Right lobe of liver (tissue), 6 donors: ENCODE measurements at regions not wholly inside any gene's neighbourhood (a gene's known extent, or its start where the extent isn't known, plus 50 kb on each side); places are given as distances from the start of the nearest gene placed in this dataset.

Source experiments
- ATAC-seq, 4 donors: fragments of 200-7000 bp; cut with Tn5 transposase; one replicate each; pipeline ENCODE4 v1.9.1; 2020; ENCODE audit warnings: mild to moderate bottlenecking in 4 of 4, moderate library complexity in 4 of 4
- DNase-seq, 3 donors: peaks; one replicate each; pipeline ENCODE4 v3.0.0-alpha.2; 2020
- H3K27ac ChIP-seq, 3 donors: fragments of 200-600 bp; one replicate each; pipeline ENCODE4 v1.8.0; 2022
- H3K27me3 ChIP-seq, 2 donors: fragments of 200-600 bp; one replicate each; pipeline ENCODE4 v1.8.0; 2022
- H3K36me3 ChIP-seq, 4 donors: fragments of 200-600 bp; sonication (generic) in 1 of 4; one replicate each; pipeline versions ENCODE4 v1.5.1 to v1.8.0; 2017 to 2022; ENCODE audit warnings: control low read depth in 1 of 4
- H3K4me1 ChIP-seq, 4 donors: fragments of 200-600 bp; sonication (generic) in 1 of 4; one replicate each; pipeline versions ENCODE4 v1.5.1 to v1.8.0; 2017 to 2022; ENCODE audit warnings: control low read depth in 1 of 4
- H3K4me3 ChIP-seq, 3 donors: fragments of 200-600 bp; one replicate each; pipeline ENCODE4 v1.8.0; 2022
- H3K9me3 ChIP-seq, 4 donors: fragments of 200-600 bp; sonication (generic) in 1 of 4; one replicate each; pipeline versions ENCODE4 v1.5.1 to v1.8.0; 2017 to 2022; ENCODE audit warnings: control low read depth in 1 of 4
- POLR2A ChIP-seq: fragments of 450-650 bp; IDR thresholded peaks from one replicate; pipeline ENCODE4 v1.6.1; 2017; ENCODE audit warnings: antibody characterized with exemption, mild to moderate bottlenecking
- WGBS: methylation state at CpG from one replicate; pipeline ENCODE4 v1.1.6; 2018; ENCODE audit warnings: low coverage, low lambda C conversion rate; ENCODE audit not compliant: insufficient coverage; ENCODE audit errors: missing lambda C conversion rate; 5-methylcytosine and 5-hydroxymethylcytosine counted together
- intact Hi-C, 2 donors: fragments of 100-400 bp; cut with DNase I; formaldehyde crosslinking; loops; one replicate each; pipeline versions ENCODE4 v1.11.2 to v1.14.1; 2022
- TF ChIP-seq, protein P1 (sequence below), 4 donors: fragments of 200-600 bp in 3 of 4; fragments of 450-650 bp in 1 of 4; IDR thresholded peaks; one replicate each; pipeline versions ENCODE4 v1.5.1 to v1.8.0; 2016 to 2022; ENCODE audit warnings: antibody characterized with exemption in 4 of 4, mild to moderate bottlenecking in 2 of 4
- donor health status: DM: no; HTN: yes; CAD: no.
- donor health status: DM: no; HTN: no; CAD: no.
- donor health status: DM: no; HTN: no; CAD: no.
- donor health status: DM: no; HTN: yes; CAD: no.
- donor health status: DM: no; HTN: yes; CAD: no.

DNA sequence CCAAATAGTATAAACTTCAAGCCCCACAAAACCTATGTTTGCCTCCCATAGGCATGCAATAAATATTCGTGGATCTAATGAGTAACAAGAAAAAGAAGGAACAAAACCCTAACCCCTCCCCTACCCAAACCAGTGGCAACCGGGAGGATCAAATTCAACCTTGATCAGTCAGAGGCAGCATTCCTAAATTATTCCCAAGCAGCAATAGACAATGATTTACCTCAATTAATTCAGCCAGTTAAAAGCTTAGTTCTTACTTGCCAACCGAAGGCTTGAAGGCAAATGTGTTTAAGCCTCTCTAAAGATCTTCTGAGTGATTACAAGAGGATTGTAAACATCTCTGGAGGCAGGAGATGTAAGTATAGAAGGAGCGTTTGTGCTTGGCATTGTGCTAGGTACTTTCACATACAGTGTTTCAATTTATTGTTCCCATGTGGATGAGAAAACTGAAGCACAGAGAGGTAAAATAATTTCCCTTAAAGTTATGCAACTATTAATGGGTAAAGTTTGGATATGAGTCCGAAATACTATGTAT is 197.7 kb downstream of the MTX2 start:
- no peak for ATAC-seq

DNA sequence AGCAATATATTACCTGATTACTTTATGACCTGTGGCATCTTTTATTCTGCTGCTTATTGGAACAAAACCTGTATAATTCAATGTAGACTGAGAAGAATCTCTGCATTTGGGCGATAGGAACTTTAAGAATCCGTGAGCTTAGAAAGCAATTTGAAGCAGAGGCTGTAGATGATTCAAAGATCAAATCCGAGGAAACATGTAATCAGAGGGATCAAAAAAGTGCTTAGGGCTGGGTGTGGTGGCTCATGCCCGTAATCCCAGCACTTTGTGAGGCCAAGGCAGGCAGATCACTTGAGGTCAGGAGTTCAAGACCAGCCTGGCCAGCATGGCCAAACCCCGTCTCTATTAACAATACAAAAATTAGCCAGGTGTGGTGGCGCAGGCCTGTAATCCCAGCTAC is 198.4 kb downstream of the MTX2 start:
- TF ChIP-seq, protein P1, sequence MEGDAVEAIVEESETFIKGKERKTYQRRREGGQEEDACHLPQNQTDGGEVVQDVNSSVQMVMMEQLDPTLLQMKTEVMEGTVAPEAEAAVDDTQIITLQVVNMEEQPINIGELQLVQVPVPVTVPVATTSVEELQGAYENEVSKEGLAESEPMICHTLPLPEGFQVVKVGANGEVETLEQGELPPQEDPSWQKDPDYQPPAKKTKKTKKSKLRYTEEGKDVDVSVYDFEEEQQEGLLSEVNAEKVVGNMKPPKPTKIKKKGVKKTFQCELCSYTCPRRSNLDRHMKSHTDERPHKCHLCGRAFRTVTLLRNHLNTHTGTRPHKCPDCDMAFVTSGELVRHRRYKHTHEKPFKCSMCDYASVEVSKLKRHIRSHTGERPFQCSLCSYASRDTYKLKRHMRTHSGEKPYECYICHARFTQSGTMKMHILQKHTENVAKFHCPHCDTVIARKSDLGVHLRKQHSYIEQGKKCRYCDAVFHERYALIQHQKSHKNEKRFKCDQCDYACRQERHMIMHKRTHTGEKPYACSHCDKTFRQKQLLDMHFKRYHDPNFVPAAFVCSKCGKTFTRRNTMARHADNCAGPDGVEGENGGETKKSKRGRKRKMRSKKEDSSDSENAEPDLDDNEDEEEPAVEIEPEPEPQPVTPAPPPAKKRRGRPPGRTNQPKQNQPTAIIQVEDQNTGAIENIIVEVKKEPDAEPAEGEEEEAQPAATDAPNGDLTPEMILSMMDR (IDR thresholded peaks at IDR 0.05), result no peak
- TF ChIP-seq POLR2A, result no peak
- no peak overlapping the region for H3K27ac ChIP-seq
- peaks cover 0 to under 1% (median 0%) of the 10 kb centered on the region in 4 donors for H3K4me1 ChIP-seq
- H3K4me3 ChIP-seq, result no peak overlapping the region
- DNase-seq, result no peak
- 74% methylated on average over 5 of the region's 6 CpGs for WGBS
- no peaks in the 10 kb centered on the region for H3K27me3 ChIP-seq
- no peak for ATAC-seq
- no peaks in the 10 kb centered on the region for H3K9me3 ChIP-seq
- intact Hi-C loops, result no loop called here
- no peaks in the 10 kb centered on the region for H3K36me3 ChIP-seq

More for the DNA sequence above, 197.7 kb downstream of the MTX2 start:
- TF ChIP-seq, protein P1 (IDR thresholded peaks at IDR 0.05), result no peak
- TF ChIP-seq POLR2A, result no peak
- H3K4me1 ChIP-seq, result peaks cover 0 to 6% (median 2%) of the 10 kb centered on the region in 4 donors
- H3K36me3 ChIP-seq, result no peaks in the 10 kb centered on the region
- intact Hi-C loops, result no loop called here
- WGBS, result 69% methylated on average over 5 of the region's 5 CpGs
- no peak overlapping the region for H3K4me3 ChIP-seq
- DNase-seq, result no peak
- no peaks in the 10 kb centered on the region for H3K27me3 ChIP-seq
- H3K27ac ChIP-seq, result no peak overlapping the region
- H3K9me3 ChIP-seq, result no peaks in the 10 kb centered on the region

DNA sequence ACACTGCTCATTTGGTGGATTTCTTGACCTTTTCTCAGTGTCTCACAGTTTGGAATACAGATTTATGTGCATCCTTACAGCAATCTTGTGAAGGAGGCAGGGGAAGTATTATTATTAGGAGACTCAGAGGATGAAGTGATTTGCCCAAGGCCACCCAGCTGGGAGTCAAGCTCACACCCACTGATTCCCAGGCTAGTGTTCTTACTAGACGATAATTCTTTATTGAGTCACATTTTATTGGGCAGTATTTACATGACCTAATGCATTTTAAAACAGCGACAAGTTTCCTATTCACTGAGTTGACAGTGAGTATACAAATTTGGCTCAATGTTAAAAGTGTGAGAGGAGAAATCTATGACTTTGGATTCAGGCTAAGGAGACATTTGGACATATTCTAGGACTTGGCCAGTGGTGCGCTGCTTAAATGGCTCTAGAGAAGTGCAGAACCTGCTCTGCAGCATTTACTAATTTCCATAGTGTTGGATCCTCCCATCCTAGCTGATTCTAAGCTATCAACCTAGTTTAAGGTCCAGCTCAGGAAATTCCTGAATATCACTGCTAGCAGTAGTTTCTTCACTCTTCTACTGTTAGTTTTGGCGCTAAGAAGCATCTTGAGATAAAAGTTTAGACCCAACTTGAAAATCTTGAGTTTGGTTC is 199.3 kb downstream of the MTX2 start:
- no peak for TF ChIP-seq POLR2A
- TF ChIP-seq, protein P1 (IDR thresholded peaks at IDR 0.05), result no peak
- 89% methylated on average over 4 of the region's 4 CpGs for WGBS
- DNase-seq (no peak), ATAC-seq (no peak)
- H3K9me3 ChIP-seq, result no peaks in the 10 kb centered on the region
- no peak overlapping the region for H3K27ac ChIP-seq
- peaks cover 0 to 4% (median 0%) of the 10 kb centered on the region in 4 donors for H3K4me1 ChIP-seq
- H3K4me3 ChIP-seq, result no peak overlapping the region
- no peaks in the 10 kb centered on the region for H3K36me3 ChIP-seq
- intact Hi-C loops, result no loop called here
- H3K27me3 ChIP-seq, result no peaks in the 10 kb centered on the region

DNA sequence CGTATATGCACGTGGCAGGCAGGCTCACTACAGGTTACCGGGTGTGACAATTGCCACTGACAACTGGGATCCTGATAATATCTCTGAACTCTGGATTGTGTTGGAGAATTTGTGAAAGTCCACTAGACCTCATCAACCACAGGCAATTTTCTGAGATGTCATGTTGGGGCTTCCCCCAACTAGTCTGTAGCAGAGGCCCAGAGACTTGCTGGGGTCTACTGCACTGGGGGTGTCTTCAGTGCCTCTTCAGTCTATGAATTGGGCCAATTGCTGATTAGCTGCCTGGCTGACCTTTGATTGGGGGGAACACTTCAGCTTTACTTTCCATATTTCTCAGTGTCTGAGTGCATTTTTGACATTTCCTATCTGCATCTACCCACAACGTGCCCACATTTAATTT is 201.5 kb downstream of the MTX2 start:
- DNase-seq (no peak), ATAC-seq (no peak)
- H3K4me1 ChIP-seq, result peaks cover 0 to 4% (median 0%) of the 10 kb centered on the region in 4 donors
- 68% methylated on average over 4 of the region's 4 CpGs for WGBS
- intact Hi-C loops, result no loop called here
- no peaks in the 10 kb centered on the region for H3K27me3 ChIP-seq
- no peak overlapping the region for H3K4me3 ChIP-seq
- no peaks in the 10 kb centered on the region for H3K36me3 ChIP-seq
- H3K9me3 ChIP-seq, result no peaks in the 10 kb centered on the region
- H3K27ac ChIP-seq, result no peak overlapping the region
- no peak for TF ChIP-seq POLR2A
- TF ChIP-seq, protein P1 (IDR thresholded peaks at IDR 0.05), result no peak
